GM12875 (cell line): ENCODE measurements at regions not wholly inside any gene's neighbourhood (a gene's known extent, or its start where the extent isn't known, plus 50 kb on each side); places are given as distances from the start of the nearest gene placed in this dataset.

Source experiments
- H3K4me3 ChIP-seq: one replicate; pipeline ENCODE4 v1.5.1; 2011; ENCODE audit warnings: low read depth, low read length, control low read depth
- TF ChIP-seq, protein P1 (sequence below): IDR thresholded peaks from 2 replicates; pipeline ENCODE4 v1.5.1; 2011; ENCODE audit warnings: low read depth, mild to moderate bottlenecking, control low read depth, inconsistent platforms, low read length, moderate library complexity, borderline replicate concordance; ENCODE audit not compliant: insufficient read depth

DNA sequence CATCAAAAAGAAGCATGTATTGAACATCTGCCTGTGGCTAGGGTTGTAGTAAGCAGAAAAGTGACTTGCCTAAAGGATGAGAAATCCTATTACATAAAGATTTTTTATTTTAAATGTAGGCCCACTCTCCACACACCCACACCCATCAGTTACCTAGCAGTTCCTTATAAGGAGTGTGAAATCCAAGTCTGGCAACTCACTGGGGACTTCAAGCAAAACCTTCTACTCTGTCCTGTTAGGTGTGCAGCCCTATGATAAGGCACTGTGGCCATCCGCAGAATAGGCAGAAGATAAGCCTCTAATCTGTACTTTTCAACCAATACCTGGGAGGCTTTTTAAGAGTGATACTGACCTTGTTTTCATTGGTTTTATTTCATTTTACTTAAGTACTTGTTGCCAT lies 52.7 kb upstream of the TJP1 start:
- TF ChIP-seq, protein P1, sequence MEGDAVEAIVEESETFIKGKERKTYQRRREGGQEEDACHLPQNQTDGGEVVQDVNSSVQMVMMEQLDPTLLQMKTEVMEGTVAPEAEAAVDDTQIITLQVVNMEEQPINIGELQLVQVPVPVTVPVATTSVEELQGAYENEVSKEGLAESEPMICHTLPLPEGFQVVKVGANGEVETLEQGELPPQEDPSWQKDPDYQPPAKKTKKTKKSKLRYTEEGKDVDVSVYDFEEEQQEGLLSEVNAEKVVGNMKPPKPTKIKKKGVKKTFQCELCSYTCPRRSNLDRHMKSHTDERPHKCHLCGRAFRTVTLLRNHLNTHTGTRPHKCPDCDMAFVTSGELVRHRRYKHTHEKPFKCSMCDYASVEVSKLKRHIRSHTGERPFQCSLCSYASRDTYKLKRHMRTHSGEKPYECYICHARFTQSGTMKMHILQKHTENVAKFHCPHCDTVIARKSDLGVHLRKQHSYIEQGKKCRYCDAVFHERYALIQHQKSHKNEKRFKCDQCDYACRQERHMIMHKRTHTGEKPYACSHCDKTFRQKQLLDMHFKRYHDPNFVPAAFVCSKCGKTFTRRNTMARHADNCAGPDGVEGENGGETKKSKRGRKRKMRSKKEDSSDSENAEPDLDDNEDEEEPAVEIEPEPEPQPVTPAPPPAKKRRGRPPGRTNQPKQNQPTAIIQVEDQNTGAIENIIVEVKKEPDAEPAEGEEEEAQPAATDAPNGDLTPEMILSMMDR = no peak
- no peak overlapping the region for H3K4me3 ChIP-seq

DNA sequence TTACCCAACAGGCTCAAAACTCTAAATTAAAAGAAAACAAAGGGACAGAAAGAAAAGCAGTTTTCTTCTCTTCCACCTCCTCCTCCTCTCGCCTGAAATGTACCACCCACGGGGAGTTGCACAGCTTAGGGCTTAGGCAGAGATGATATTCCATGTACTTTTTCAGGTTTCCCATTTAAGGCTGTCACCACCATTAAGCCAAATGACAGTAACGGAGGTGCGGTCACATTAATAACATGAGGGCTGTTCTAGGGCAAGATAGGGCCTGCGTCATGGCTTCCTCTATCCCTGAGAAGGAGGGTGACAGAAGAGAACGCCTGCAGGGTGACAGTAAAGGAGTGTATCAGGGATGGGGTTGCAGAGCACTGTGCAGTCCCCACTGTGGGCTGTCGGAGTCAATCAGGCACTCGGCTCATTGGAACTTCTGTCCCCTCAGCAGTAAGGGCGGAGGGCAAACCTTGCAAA lies 51.7 kb upstream of the TJP1 start:
- H3K4me3 ChIP-seq = no peak overlapping the region
- TF ChIP-seq, protein P1 = no peak

DNA sequence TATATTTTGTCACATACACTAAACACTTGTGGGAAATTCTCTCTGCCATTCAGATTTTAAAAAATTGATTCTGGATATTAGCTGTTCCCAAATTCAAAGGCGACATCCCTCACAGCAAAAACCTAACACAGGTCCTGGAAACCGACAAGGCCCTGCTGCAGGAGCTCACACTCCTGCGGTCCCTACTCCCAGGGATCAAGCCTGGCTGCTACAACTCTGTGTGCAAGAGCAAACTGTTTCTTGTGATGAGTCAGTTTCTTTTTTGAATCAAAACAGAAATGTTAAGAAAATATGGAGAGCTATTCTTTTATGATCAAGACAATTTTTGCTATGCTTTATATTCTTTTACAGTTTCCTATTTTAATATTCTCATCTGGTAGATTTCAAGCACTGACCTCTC lies 51.0 kb upstream of the TJP1 start:
- H3K4me3 ChIP-seq = no peak overlapping the region
- TF ChIP-seq, protein P1 = no peak

DNA sequence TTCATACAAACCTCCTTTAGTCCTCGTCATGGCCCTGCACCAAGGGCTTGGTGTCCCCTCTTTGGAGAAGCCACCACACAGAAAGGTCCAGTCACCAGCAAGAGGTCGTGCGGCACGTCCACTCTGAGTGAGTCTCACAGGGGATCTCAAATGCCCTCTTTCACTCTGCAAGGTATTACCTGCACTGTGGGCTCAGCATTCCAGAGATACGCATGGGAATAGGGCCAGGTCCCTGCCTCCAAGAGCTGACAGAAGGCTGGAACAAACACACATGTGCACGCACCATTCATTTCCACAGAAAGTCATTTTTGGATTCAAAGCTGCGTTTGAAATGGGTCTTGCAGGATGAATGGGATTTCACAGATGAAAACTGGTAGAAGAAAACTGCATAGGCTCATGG lies 50.4 kb upstream of the TJP1 start:
- H3K4me3 ChIP-seq = no peak overlapping the region
- TF ChIP-seq, protein P1 = no peak
